Testis (tissue), 2 donors: ENCODE measurements at regions not wholly inside any gene's neighbourhood (a gene's known extent, or its start where the extent isn't known, plus 50 kb on each side); places are given as distances from the start of the nearest gene placed in this dataset.

Experiments
- DNase-seq: peaks from one replicate; pipeline ENCODE4 v3.0.0-alpha.2; 2019
- H3K27ac ChIP-seq, 2 donors: fragments of 200-600 bp; sonication (generic); one replicate each; pipeline ENCODE4 v1.5.1; 2019
- H3K27me3 ChIP-seq: fragments of 200-600 bp; sonication (generic); one replicate; pipeline ENCODE4 v1.5.1; 2019
- H3K36me3 ChIP-seq: fragments of 200-600 bp; sonication (generic); one replicate; pipeline ENCODE4 v1.5.1; 2017; ENCODE audit warnings: low read depth; ENCODE audit errors: missing control alignments
- H3K4me1 ChIP-seq: fragments of 200-600 bp; sonication (generic); one replicate; pipeline ENCODE4 v1.5.1; 2019
- H3K4me3 ChIP-seq, 2 donors: fragments of 200-600 bp; sonication (generic); one replicate each; pipeline ENCODE4 v1.5.1; 2017 to 2019
- H3K9me3 ChIP-seq: fragments of 200-600 bp; sonication (generic); one replicate; pipeline ENCODE4 v1.5.1; 2017
- POLR2A ChIP-seq: fragments of 450-650 bp; IDR thresholded peaks from one replicate; pipeline ENCODE4 v1.6.1; 2017; ENCODE audit warnings: antibody characterized with exemption, mild to moderate bottlenecking, moderate library complexity
- WGBS, 2 donors: methylation state at CpG; one replicate each; pipeline ENCODE4 v1.1.5; 2018; 5-methylcytosine and 5-hydroxymethylcytosine counted together
- intact Hi-C: fragments of 100-400 bp; cut with DNase I; formaldehyde crosslinking; loops from one replicate; pipeline ENCODE4 v1.15.1; 2023; ENCODE audit warnings: low total_unique reads
- TF ChIP-seq, protein P1 (sequence below), 3 experiments: fragments of 450-650 bp in 2 of 3; fragments of 200-600 bp in 1 of 3; sonication (generic) in 1 of 3; IDR thresholded peaks; one replicate each; pipeline ENCODE4 v1.5.1; 2016 to 2019; ENCODE audit warnings: antibody characterized with exemption in 3 of 3, mild to moderate bottlenecking in 2 of 3, moderate library complexity in 1 of 3

- no peak for DNase-seq
- TF ChIP-seq, protein P1, sequence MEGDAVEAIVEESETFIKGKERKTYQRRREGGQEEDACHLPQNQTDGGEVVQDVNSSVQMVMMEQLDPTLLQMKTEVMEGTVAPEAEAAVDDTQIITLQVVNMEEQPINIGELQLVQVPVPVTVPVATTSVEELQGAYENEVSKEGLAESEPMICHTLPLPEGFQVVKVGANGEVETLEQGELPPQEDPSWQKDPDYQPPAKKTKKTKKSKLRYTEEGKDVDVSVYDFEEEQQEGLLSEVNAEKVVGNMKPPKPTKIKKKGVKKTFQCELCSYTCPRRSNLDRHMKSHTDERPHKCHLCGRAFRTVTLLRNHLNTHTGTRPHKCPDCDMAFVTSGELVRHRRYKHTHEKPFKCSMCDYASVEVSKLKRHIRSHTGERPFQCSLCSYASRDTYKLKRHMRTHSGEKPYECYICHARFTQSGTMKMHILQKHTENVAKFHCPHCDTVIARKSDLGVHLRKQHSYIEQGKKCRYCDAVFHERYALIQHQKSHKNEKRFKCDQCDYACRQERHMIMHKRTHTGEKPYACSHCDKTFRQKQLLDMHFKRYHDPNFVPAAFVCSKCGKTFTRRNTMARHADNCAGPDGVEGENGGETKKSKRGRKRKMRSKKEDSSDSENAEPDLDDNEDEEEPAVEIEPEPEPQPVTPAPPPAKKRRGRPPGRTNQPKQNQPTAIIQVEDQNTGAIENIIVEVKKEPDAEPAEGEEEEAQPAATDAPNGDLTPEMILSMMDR (IDR thresholded peaks at IDR 0.05): no peak
- no peak for TF ChIP-seq POLR2A
- Histone ChIP-seq H3K27ac (no peak overlapping the region), H3K9me3 (no peaks in the 10 kb centered on the region), H3K4me3 (no peak overlapping the region), H3K27me3 (no peaks in the 10 kb centered on the region), H3K36me3 (no peaks in the 10 kb centered on the region), H3K4me1 (no peaks in the 10 kb centered on the region)
- intact Hi-C loops: no loop called here
These were observed 271.7 kb downstream of the TFAP2B start for GRCh38 chr6:51090343-51090742.

DNA sequence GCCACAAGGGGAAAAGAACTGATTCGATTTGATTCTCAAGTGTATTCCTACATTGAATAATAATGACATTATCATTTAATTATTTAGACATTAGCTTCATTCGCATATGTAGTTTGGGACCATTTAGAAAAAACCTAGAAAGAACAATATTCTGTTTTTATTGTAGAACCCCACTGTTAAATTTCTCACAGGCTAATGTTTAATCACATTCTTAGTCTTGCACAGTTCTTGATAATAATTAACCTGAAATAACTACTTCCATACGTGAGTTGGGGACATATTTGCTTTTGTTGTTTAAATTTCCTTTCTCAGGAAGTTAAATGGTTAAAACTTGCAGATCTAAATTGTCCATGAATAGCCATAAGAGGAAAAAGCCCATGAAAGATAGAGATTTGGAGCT, 275.2 kb downstream of the TFAP2B start:
- 81 to 86% methylated on average over 3 of the region's 3 CpGs for WGBS, 2 donors
- TF ChIP-seq, protein P1 (IDR thresholded peaks at IDR 0.05): no peak
- no peak for TF ChIP-seq POLR2A
- H3K27ac ChIP-seq: no peak overlapping the region
- no peak for DNase-seq
- H3K4me3 ChIP-seq: no peak overlapping the region
- no peaks in the 10 kb centered on the region for H3K36me3 ChIP-seq
- no peaks in the 10 kb centered on the region for H3K27me3 ChIP-seq
- H3K9me3 ChIP-seq: no peaks in the 10 kb centered on the region
- H3K4me1 ChIP-seq: no peaks in the 10 kb centered on the region
- intact Hi-C loops: no loop called here

- no peaks in the 10 kb centered on the region for H3K36me3 ChIP-seq
- no peak overlapping the region for H3K4me3 ChIP-seq
- 95 to 97% methylated on average over 1 of the region's 1 CpG for WGBS, 2 donors
- no peaks in the 10 kb centered on the region for H3K9me3 ChIP-seq
- H3K27ac ChIP-seq: no peak overlapping the region
- no peak for DNase-seq
- no peak for TF ChIP-seq POLR2A
- TF ChIP-seq, protein P1 (IDR thresholded peaks at IDR 0.05): no peak
- intact Hi-C loops: no loop called here
- H3K27me3 ChIP-seq: no peaks in the 10 kb centered on the region
- no peaks in the 10 kb centered on the region for H3K4me1 ChIP-seq
These were observed 275.6 kb downstream of the TFAP2B start for GRCh38 chr6:51094271-51094670.

GRCh38 chr6:51098246-51098645, 279.6 kb downstream of the TFAP2B start:
- intact Hi-C loops: no loop called here
- H3K36me3 ChIP-seq: no peaks in the 10 kb centered on the region
- H3K4me3 ChIP-seq: no peak overlapping the region
- 61 to 65% methylated on average over 5 of the region's 5 CpGs for WGBS, 2 donors
- DNase-seq: no peak
- no peak overlapping the region for H3K27ac ChIP-seq
- no peaks in the 10 kb centered on the region for H3K9me3 ChIP-seq
- TF ChIP-seq POLR2A: no peak
- TF ChIP-seq, protein P1 (IDR thresholded peaks at IDR 0.05): no peak
- H3K4me1 ChIP-seq: no peaks in the 10 kb centered on the region
- no peaks in the 10 kb centered on the region for H3K27me3 ChIP-seq

DNA sequence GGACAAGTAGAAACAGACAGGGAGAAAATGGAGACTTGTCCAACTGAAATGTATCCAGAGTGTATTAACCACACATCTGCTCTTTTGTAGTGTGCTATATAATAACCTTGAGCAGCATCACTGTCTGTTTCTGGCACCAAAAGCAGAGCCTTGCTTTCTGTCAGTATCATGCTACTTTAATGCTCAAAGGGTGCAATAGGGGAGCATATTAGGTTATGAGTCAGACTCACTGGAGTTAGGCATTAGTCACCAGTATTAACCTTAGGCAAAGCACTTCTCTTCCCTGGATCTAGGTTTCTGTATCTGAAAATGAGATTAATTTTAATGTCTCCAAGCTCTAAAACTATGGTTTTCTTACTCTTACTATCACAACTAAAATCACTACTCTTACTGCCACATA, 280.1 kb downstream of the TFAP2B start:
- Histone ChIP-seq H3K9me3 (no peaks in the 10 kb centered on the region), H3K36me3 (no peaks in the 10 kb centered on the region), H3K4me3 (no peak overlapping the region), H3K4me1 (no peaks in the 10 kb centered on the region), H3K27ac (no peak overlapping the region), H3K27me3 (no peaks in the 10 kb centered on the region)
- intact Hi-C loops: no loop called here
- DNase-seq: no peak
- no peak for TF ChIP-seq POLR2A
- TF ChIP-seq, protein P1 (IDR thresholded peaks at IDR 0.05): no peak
